Mesothelial cell of epicardium (in vitro differentiated cells): ENCODE measurements at regions not wholly inside any gene's neighbourhood (a gene's known extent, or its start where the extent isn't known, plus 50 kb on each side); places are given as distances from the start of the nearest gene placed in this dataset.

ENCODE experiments used
- DNase-seq, 2 experiments: peaks; one replicate each; pipeline ENCODE4 v3.0.0; 2021; ENCODE audit warnings: low spot score in 2 of 2; ENCODE audit not compliant: unreplicated experiment in 2 of 2
- H3K27ac Mint-ChIP-seq: 2 replicates; pipeline ENCODE4 v1.8.0; 2021; ENCODE audit warnings: mixed read lengths
- H3K27me3 Mint-ChIP-seq: 2 replicates; pipeline ENCODE4 v1.8.0; 2021; ENCODE audit warnings: low read depth, mixed read lengths
- H3K36me3 Mint-ChIP-seq: 2 replicates; pipeline ENCODE4 v1.8.0; 2021; ENCODE audit warnings: mixed read lengths
- H3K4me1 Mint-ChIP-seq: 2 replicates; pipeline ENCODE4 v1.8.0; 2021; ENCODE audit warnings: mixed read lengths
- H3K4me3 Mint-ChIP-seq: 2 replicates; pipeline ENCODE4 v1.8.0; 2021; ENCODE audit warnings: mild to moderate bottlenecking, moderate library complexity, mixed read lengths
- H3K9me3 Mint-ChIP-seq: 2 replicates; pipeline ENCODE4 v1.8.0; 2021; ENCODE audit warnings: mixed read lengths
- CTCF ChIP-seq: fragments of 200-600 bp; sonication (generic); IDR thresholded peaks from one replicate; pipeline ENCODE4 v1.5.0; 2021; ENCODE audit warnings: antibody characterized with exemption; ENCODE audit not compliant: unreplicated experiment

- H3K4me3 Mint-ChIP-seq, result no peak overlapping the region
- peaks cover 19% of the 10 kb centered on the region for H3K27me3 Mint-ChIP-seq
- H3K9me3 Mint-ChIP-seq, result no peaks in the 10 kb centered on the region
- H3K4me1 Mint-ChIP-seq, result peaks cover 6% of the 10 kb centered on the region
- H3K27ac Mint-ChIP-seq, result no peak overlapping the region
- no peak for TF ChIP-seq CTCF
- no peaks in the 10 kb centered on the region for H3K36me3 Mint-ChIP-seq
- no peak for DNase-seq
Observed at GRCh38 chr2:67858886-67859285, 203.9 kb downstream of the C1D start.

- no peak for DNase-seq
- peaks cover 17% of the 10 kb centered on the region for H3K4me1 Mint-ChIP-seq
- H3K9me3 Mint-ChIP-seq, result no peaks in the 10 kb centered on the region
- TF ChIP-seq CTCF, result no peak
- H3K27ac Mint-ChIP-seq, result no peak overlapping the region
- no peak overlapping the region for H3K4me3 Mint-ChIP-seq
- no peaks in the 10 kb centered on the region for H3K36me3 Mint-ChIP-seq
- H3K27me3 Mint-ChIP-seq, result peaks cover 27% of the 10 kb centered on the region
Observed at GRCh38 chr2:67865917-67866316, 196.9 kb downstream of the C1D start.

DNA sequence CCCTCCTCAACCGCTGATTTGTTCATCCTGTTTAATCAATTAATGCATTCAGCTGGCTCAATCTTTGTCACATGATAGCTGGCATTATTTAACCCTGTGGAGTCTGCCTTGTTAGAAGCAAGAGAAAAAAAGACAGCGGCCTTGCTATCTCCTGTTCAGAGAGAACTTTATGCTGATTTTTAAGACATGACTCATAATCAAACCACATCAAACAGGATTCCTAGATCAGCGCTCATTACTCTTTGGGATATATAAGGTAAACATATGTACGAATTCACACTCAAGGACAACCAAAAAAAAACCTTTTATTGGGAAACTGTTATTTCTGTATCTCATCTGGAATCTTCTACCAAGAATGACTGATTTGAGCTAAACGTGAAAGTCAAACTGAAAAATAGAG, 195.1 kb downstream of the C1D start:
- Mint-ChIP-seq H3K36me3 (no peaks in the 10 kb centered on the region), H3K27ac (no peak overlapping the region), H3K9me3 (no peaks in the 10 kb centered on the region), H3K27me3 (peaks cover 17% of the 10 kb centered on the region), H3K4me3 (no peak overlapping the region), H3K4me1 (peaks cover 30% of the 10 kb centered on the region)
- no peak for DNase-seq
- TF ChIP-seq CTCF, result no peak

DNA sequence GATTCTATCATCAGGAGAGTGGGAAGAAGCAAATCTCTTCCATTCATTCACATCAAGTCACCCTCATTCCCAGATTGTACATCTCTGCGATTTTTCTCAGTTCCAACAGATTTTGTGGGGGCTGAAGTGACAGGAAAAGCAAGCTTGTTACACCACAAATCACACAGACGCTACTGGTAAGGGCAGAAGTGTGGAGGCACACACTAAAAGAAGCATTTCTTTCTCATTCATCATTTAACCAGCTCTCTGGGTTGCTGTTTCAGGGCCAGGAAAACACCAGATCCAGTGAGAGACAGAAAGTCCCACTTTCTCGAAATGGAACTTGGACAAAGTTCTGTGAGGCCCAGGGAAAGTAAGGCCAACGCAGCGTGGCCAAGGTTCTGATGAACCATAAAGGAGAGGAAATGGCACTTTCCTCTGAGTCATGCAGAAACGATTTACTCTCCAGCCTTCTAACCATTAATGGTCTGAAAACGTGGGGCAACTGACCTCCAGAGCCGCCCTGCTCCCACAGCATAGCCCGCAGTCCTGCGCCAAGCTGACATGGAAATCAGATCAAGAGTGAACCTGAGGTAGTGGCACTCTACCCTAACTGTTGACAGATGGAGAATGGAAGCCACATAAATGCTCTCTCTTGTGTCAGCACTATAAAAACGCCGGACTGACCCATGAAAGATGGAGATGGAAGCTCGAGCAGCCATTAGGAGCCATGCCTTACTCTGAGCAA, 191.0 kb downstream of the C1D start:
- TF ChIP-seq CTCF, result no peak
- H3K4me3 Mint-ChIP-seq, result no peak overlapping the region
- H3K27me3 Mint-ChIP-seq, result peaks cover 16% of the 10 kb centered on the region
- H3K36me3 Mint-ChIP-seq, result no peaks in the 10 kb centered on the region
- no peak overlapping the region for H3K27ac Mint-ChIP-seq
- H3K4me1 Mint-ChIP-seq, result peaks cover 26% of the 10 kb centered on the region
- no peaks in the 10 kb centered on the region for H3K9me3 Mint-ChIP-seq
- no peak for DNase-seq

DNA sequence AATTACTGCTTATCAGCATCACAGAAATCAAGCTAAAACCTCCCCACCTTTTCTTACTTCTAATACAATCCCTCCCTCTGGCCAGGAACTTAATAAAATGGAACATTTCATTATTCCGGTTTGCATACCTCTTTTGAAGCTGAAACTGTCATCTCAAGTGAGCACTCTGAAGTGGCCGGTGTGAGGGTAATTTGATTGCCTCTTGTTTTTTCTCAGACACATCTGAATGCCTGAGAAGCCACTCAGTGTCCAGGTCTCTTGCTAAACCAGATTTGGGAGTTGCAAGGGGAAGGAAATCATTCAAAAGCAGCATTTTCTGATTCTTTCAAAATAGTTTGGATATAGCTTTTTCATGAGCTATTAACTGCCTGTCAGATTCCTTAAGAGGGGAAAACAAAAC, 190.3 kb downstream of the C1D start:
- TF ChIP-seq CTCF, result no peak
- Mint-ChIP-seq H3K27ac (no peak overlapping the region), H3K27me3 (peaks cover 16% of the 10 kb centered on the region), H3K36me3 (no peaks in the 10 kb centered on the region), H3K4me3 (no peak overlapping the region), H3K9me3 (no peaks in the 10 kb centered on the region), H3K4me1 (peaks cover 28% of the 10 kb centered on the region)
- no peak for DNase-seq
